HG03520 (cell line): ENCODE measurements at regions not wholly inside any gene's neighbourhood (a gene's known extent, or its start where the extent isn't known, plus 50 kb on each side); places are given as distances from the start of the nearest gene placed in this dataset.
"Not testable (repeated sequence)": the region's sequence is repeated elsewhere in the genome, so short reads cannot be mapped to it uniquely, and the experiment has no call there.

Source experiments
- ATAC-seq: cut with Tn5 transposase; IDR thresholded peaks from one replicate; pipeline ENCODE4 v1.9.1; 2021; ENCODE audit warnings: mild to moderate bottlenecking, moderate library complexity; ENCODE audit not compliant: unreplicated experiment

GRCh38 chr20:57781901-57782300, 72.1 kb upstream of the PMEPA1 start:
- no peak for ATAC-seq

DNA sequence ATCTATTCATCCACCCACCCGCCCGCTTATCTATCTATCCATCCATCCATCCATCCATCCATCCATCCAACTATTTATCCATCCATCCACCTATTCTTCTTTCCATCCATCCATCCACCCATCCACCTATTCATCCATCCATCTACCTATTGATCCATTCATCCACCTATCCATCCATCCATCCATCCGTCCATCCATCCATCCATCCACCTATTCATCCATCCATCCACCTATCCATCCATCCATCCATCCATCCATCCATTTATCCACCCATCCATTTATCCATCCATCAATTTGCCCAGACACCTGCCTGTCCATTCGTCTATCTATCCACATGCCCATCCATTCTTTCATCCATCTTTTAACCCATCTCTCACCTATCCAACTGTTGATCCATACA, 71.1 kb upstream of the PMEPA1 start:
- no peak for ATAC-seq

GRCh38 chr20:57780398-57780797, 70.6 kb upstream of the PMEPA1 start:
- no peak for ATAC-seq

- no peak for ATAC-seq
Measured at GRCh38 chr20:57779401-57780003, 69.7 kb upstream of the PMEPA1 start.

DNA sequence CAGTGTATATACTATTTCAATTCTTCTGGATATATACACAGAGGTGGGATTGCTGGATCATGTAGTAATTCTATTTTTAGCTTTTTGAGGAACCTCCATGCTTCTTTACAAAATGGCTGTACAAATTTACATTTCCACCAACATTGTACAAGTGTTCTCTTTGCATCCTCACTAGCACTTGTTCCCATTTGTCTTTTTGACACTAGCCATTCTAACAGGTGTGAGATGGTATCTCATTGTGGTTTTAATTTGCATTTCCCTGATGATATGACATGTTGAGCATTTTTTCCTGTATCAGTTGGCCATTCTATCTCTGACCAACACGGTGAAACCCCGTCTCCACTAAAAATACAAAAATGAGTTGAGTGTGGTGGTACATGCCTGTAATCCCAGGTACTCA, 68.1 kb upstream of the PMEPA1 start:
- ATAC-seq = no peak

GRCh38 chr20:57774951-57775350, 65.1 kb upstream of the PMEPA1 start:
- ATAC-seq = no peak

GRCh38 chr20:57774111-57774880, 64.5 kb upstream of the PMEPA1 start:
- ATAC-seq = no peak

DNA sequence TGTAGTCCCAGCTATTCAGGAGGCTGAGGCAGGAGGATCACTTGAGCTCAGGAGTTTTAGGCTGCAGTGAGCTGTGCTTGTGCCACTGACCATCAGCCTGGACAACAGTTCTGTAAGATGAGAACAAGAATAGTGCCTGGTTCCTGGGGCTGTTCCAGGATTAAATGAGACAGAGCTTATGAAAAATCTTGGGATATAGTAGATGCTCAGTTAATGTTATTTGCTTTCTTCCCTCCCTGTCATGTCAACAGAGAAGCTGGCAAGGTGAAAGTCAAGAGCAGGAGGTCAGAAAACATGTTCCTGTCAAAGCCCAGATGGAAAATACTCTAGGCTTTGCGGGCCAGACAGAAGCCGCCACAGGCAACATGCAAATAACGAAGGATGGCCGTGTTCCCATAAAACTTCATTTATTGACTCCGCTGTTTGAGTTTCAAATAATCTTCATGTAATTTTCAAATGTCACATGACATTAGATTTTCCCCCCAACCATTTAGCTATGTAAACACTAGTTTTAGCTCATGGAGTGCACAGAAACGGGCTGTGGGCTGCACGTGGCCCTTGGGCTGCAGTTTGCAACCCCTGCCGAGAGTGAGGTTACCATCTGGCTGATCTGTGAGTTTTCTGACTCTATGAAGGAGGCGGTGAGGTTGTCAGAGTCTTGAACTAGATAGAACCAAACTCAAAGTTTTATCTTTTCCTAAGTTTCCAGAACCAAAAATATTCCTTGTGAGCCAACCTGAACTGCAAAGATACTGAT, 63.4 kb upstream of the PMEPA1 start:
- no peak for ATAC-seq

DNA sequence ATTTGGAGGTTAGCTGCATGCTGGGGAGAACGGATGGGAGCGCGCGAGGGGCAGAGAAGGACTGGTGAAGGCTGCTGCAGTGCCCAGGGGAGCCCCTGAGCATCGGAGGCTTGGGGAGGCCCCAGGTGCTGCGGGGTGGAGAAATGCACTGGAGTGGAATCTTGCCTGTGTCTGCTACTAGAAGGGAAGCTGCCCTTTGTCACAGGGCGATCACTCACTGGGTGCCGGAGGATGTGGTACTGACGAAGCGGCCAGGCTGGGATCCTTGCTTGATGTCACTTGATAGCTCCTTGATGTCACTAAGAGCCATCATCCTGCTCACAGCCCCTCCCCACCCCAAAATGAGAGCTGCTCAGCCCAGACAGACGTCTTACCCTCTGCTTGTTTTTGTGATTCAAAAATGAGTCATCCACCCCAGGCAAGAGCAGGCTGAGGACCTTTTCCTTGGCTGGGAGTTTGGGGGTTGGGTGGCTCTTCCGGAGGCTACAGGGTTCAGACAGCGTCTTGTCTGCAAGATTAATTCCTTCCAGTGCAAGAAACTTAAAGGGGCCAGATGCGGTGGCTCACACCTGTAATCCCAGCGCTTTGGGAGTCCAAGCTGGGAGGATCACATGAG, 62.6 kb upstream of the PMEPA1 start:
- ATAC-seq = no peak

DNA sequence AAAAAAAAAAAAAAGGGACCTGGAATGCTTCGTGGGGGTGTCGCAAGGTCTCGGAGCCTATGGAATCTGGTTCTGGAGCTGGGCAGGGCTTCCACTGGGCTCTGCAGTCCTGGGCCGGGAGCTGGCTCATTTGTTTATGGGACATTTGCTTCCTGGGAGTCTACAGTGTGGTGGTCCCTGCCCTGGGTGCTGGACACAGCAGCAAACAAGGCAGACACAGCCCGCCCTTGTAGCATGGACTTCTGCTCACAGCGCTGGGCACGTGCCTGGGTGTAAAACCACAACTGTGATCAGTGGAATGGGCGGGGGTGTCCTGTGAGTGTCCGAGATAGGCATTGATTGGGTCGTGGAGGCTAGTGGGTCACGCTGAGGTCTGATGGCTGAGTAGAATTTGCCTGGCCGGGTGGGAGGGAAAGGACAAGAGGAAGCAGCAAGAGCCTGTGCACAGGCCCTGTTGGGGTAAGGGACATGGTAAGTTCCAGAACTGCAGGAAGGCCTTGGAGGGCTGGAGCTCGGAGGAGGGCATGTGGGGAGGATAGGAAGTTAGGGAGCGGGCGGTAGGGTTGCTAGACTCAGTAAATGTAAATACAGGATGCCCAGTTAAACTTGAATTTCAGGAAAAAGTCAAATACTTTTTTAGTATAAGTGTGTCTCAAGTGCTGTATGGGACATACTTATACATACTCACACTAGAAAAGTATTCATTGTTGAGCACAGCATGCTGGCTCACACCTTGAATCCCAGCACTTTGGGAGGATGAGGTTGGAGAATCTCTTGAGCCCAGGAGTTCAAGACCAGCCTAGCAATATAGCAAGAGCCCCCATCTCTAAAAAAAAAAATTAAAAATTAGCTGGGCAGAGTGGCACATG, 61.3 kb upstream of the PMEPA1 start:
- no peak for ATAC-seq

- ATAC-seq = not testable (repeated sequence)
Measured at GRCh38 chr20:57770401-57770800, 60.6 kb upstream of the PMEPA1 start.

DNA sequence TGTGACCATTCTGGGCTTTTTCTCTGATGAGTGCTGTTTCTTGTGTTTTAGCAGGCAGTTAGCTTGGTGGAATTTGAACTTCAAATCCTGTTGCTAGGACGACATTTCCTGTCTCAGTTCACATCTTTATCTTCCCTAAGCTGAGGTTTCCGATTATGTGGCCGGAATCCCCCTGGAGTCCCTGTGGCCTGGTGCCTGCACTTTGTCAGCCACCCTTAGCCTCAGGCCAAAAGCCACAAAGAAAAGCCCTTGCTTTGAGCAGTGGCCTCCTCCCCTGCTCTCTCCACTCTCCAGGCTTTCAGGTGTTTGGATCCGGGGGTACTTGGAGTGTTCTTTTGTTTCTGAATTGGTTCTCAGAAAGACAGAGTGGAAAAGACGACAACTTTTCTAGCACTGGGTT, 59.9 kb upstream of the PMEPA1 start:
- ATAC-seq = no peak

DNA sequence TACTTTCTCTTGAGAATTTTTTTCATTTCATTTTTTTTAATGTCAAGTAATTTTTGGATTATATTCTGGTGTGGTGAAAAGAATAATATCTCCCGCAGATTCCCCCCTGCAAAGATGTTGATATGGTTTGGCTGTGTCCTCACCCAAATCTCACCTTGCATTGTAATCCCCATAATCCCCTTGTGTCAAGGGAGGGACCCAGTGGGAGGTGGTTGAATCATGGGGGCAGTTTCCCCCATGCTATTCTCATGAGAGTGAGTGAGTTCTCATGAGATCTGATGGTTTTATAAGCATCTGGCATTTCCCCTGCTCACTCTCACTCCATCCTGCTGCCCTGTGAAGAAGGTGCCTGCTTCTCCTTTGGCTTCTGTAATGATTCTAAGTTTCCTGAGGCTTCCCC, 58.7 kb upstream of the PMEPA1 start:
- no peak for ATAC-seq

GRCh38 chr20:57767441-57767840, 57.6 kb upstream of the PMEPA1 start:
- ATAC-seq = no peak

DNA sequence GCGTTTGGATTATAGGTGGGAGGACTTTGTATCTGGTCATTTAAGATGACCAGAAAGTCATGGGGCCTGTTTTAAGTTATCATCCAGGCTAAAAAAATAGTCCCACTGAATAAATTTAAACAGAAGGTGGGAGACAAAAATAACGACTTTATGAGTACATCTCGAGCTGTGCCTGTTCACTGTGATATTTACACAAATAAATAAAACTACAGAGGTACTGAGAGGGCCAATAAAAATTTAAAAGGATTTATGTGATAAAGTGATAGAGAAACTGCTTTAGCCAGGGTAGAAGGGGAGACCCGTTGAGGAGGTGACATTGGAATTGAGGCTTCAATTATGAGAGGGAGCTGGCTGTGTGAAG, 53.4 kb upstream of the PMEPA1 start:
- ATAC-seq = no peak

DNA sequence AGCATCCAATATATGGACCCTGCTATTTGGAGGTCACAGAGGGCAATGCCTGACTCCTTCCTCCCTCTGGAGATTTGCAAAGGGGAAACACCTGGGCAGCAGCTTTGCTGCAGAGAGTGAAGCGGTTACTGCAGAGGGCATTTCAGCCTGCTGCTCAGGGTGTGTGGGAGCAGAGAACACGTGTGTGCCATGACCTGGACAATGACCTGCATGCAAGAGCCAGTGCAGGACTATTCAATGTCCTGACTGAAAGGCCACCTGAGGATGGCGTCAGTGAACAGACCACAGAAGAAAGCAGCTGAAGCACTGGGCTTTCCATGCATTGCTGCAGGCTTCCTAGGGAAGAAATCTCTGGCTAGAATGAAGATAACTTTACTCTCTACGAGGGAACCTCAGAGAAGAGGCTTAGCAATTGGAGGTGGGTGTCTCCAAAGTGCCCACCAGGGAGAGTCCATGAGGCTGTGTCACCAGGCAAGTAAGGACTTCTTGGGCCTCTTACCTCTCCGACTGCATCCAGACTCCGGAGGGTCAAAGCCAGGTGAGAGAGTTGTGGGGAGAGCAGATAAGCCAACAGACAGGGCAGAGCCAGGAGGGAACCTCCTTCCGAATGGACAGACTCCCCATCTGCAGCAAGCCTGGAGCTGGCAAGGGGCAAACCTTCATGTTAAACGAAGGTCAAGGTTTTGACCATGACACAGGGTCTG, 52.9 kb upstream of the PMEPA1 start:
- no peak for ATAC-seq

GRCh38 chr20:57761413-57761734, 51.6 kb upstream of the PMEPA1 start:
- ATAC-seq = no peak

- ATAC-seq = no peak
Measured at GRCh38 chr20:57760698-57761412, 51.0 kb upstream of the PMEPA1 start.

- no peak for ATAC-seq
Measured at GRCh38 chr20:57759724-57760123, 49.9 kb upstream of the PMEPA1 start.
